GM12878 (cell line): ENCODE measurements at regions not wholly inside any gene's neighbourhood (a gene's known extent, or its start where the extent isn't known, plus 50 kb on each side); places are given as distances from the start of the nearest gene placed in this dataset.

ENCODE experiments used
- CTCF ChIP-seq, 3 experiments: IDR thresholded peaks in 2 of 3; conservative IDR thresholded peaks in 1 of 3; 2 replicates each; pipeline ENCODE4 v1.5.1; 2011; ENCODE audit warnings: low read depth in 3 of 3, low read length in 3 of 3, mild to moderate bottlenecking in 3 of 3, control low read depth in 2 of 3, moderate library complexity in 2 of 3, inconsistent platforms in 1 of 3, mixed read lengths in 1 of 3; ENCODE audit not compliant: control insufficient read depth in 2 of 3, insufficient read depth in 1 of 3; ENCODE audit errors: extremely low read depth in 1 of 3
- ETV6 ChIP-seq, 2 experiments: fragments of 450-650 bp in 1 of 2; IDR thresholded peaks in 1 of 2; conservative IDR thresholded peaks in 1 of 2; 2 replicates each; pipeline ENCODE4 v1.6.1; 2014; ENCODE audit warnings: antibody characterized with exemption in 1 of 2, borderline replicate concordance in 1 of 2, low read depth in 1 of 2, mild to moderate bottlenecking in 1 of 2, moderate library complexity in 1 of 2
- GABPA ChIP-seq: IDR thresholded peaks from 2 replicates; pipeline ENCODE4 v1.6.1; 2014; ENCODE audit warnings: antibody characterized with exemption, low read depth, mild to moderate bottlenecking, inconsistent platforms
- POLR2AphosphoS5 ChIP-seq: IDR thresholded peaks from 2 replicates; pipeline ENCODE4 v1.6.1; 2011; ENCODE audit warnings: mild to moderate bottlenecking, low read length, inconsistent platforms

- TF ChIP-seq CTCF (IDR thresholded peaks at IDR 0.05 in 2 of 3, conservative IDR thresholded peaks at IDR 0.05 in 1 of 3; ENCODE audit: control insufficient read depth in 2 of 3, extremely low read depth in 1 of 3, insufficient read depth in 1 of 3, low read depth in 3 of 3, low read length in 3 of 3) (no peak), ETV6 (conservative IDR thresholded peaks at IDR 0.05 in 1 of 2, IDR thresholded peaks at IDR 0.05 in 1 of 2; ENCODE audit: borderline replicate concordance in 1 of 2, low read depth in 1 of 2) (no peak), GABPA (no peak), POLR2AphosphoS5 (no peak)
Measured at GRCh38 chr2:145410086-145410485, 890.2 kb upstream of the ZEB2 start.
